ENCODE measurements at regions not wholly inside any gene's neighbourhood (a gene's known extent, or its start where the extent isn't known, plus 50 kb on each side); places are given as distances from the start of the nearest gene placed in this dataset.

GRCh38 chr6:145517492-145517891 is 217.8 kb downstream of the EPM2A start:
- DNase-seq, result no peak

- DNase-seq, result no peak
Measured at GRCh38 chr6:145525038-145525437, 210.3 kb downstream of the EPM2A start.

- no peak for DNase-seq
Measured at GRCh38 chr6:145529582-145529981, 205.7 kb downstream of the EPM2A start.

- DNase-seq, result no peak
Measured at GRCh38 chr6:145530454-145530853, 204.9 kb downstream of the EPM2A start.

GRCh38 chr6:145531032-145531431 is 204.3 kb downstream of the EPM2A start:
- DNase-seq, result no peak

GRCh38 chr6:145531822-145532221 is 203.5 kb downstream of the EPM2A start:
- DNase-seq, result no peak

GRCh38 chr6:145532361-145532760 is 203.0 kb downstream of the EPM2A start:
- DNase-seq, result no peak

GRCh38 chr6:145534989-145535388 is 200.3 kb downstream of the EPM2A start:
- DNase-seq, result no peak

GRCh38 chr6:145538989-145539388 is 196.3 kb downstream of the EPM2A start:
- DNase-seq, result no peak

GRCh38 chr6:145539831-145540230 is 195.5 kb downstream of the EPM2A start:
- DNase-seq, result no peak

- no peak for DNase-seq
Measured at GRCh38 chr6:145540741-145541140, 194.6 kb downstream of the EPM2A start.

- DNase-seq, result no peak
Measured at GRCh38 chr6:145544041-145544440, 191.3 kb downstream of the EPM2A start.

- no peak for DNase-seq
Measured at GRCh38 chr6:145544514-145544913, 190.8 kb downstream of the EPM2A start.

- DNase-seq, result no peak
Measured at GRCh38 chr6:145546265-145546664, 189.1 kb downstream of the EPM2A start.

GRCh38 chr6:145547594-145548335 is 187.6 kb downstream of the EPM2A start:
- DNase-seq, result no peak

GRCh38 chr6:145548933-145549648 is 186.2 kb downstream of the EPM2A start:
- no peak for DNase-seq

GRCh38 chr6:145551164-145551563 is 184.2 kb downstream of the EPM2A start:
- no peak for DNase-seq

GRCh38 chr6:145555084-145555483 is 180.2 kb downstream of the EPM2A start:
- DNase-seq, result no peak

- DNase-seq, result no peak
Measured at GRCh38 chr6:145557474-145557873, 177.8 kb downstream of the EPM2A start.

- DNase-seq, result no peak
Measured at GRCh38 chr6:145559836-145560235, 175.5 kb downstream of the EPM2A start.

GRCh38 chr6:145561095-145562072 is 173.9 kb downstream of the EPM2A start:
- no peak for DNase-seq

- no peak for DNase-seq
Measured at GRCh38 chr6:145562771-145563615, 172.3 kb downstream of the EPM2A start.

Data from fibroblast of skin of back (primary cell).